Colonic mucosa (tissue), 4 donors: ENCODE measurements at regions not wholly inside any gene's neighbourhood (a gene's known extent, or its start where the extent isn't known, plus 50 kb on each side); places are given as distances from the start of the nearest gene placed in this dataset.

Experiments
- DNase-seq: peaks from one replicate; pipeline ENCODE4 v3.0.0-alpha.2; 2020
- H3K27ac ChIP-seq: fragments of 200-600 bp; one replicate; pipeline ENCODE4 v1.8.0; 2021
- H3K27me3 ChIP-seq: fragments of 200-600 bp; one replicate; pipeline ENCODE4 v1.8.0; 2021
- H3K36me3 ChIP-seq: fragments of 200-600 bp; one replicate; pipeline ENCODE4 v1.8.0; 2021
- H3K4me1 ChIP-seq: fragments of 200-600 bp; one replicate; pipeline ENCODE4 v1.8.0; 2021; ENCODE audit warnings: mild to moderate bottlenecking
- H3K4me3 ChIP-seq: fragments of 200-600 bp; one replicate; pipeline ENCODE4 v1.8.0; 2021
- H3K9ac ChIP-seq, 2 donors: one replicate each; pipeline ENCODE4 v1.7.0; 2013; ENCODE audit warnings: control low read depth in 2 of 2, low read depth in 2 of 2, low read length in 2 of 2
- H3K9me3 ChIP-seq: fragments of 200-600 bp; one replicate; pipeline ENCODE4 v1.8.0; 2021
- CTCF ChIP-seq: fragments of 200-600 bp; IDR thresholded peaks from one replicate; pipeline ENCODE4 v1.8.0; 2022; ENCODE audit warnings: antibody characterized with exemption, mild to moderate bottlenecking
- intact Hi-C: fragments of 100-400 bp; cut with DNase I; formaldehyde crosslinking; loops from one replicate; pipeline ENCODE4 v1.14.1; 2022
- donor health status: healthy.
- donor health status: DM: no; HTN: no; CAD: no.
- donor health status: DM: no; HTN: no; CAD: no.

GRCh38 chr1:30312226-30312625 is 411.2 kb downstream of the MATN1 start:
- Histone ChIP-seq H3K9me3 (no peaks in the 10 kb centered on the region), H3K4me1 (no peaks in the 10 kb centered on the region), H3K4me3 (no peak overlapping the region), H3K27me3 (no peaks in the 10 kb centered on the region), H3K9ac (no peak overlapping the region), H3K36me3 (no peaks in the 10 kb centered on the region), H3K27ac (no peak overlapping the region)
- no peak for TF ChIP-seq CTCF
- no peak for DNase-seq
- intact Hi-C loops = no loop called here

- no peak for DNase-seq
- no peaks in the 10 kb centered on the region for H3K4me1 ChIP-seq
- no peak for TF ChIP-seq CTCF
- no peak overlapping the region for H3K27ac ChIP-seq
- no peaks in the 10 kb centered on the region for H3K9me3 ChIP-seq
- no peaks in the 10 kb centered on the region for H3K27me3 ChIP-seq
- H3K4me3 ChIP-seq = no peak overlapping the region
- H3K9ac ChIP-seq = no peak overlapping the region
- H3K36me3 ChIP-seq = no peaks in the 10 kb centered on the region
- intact Hi-C loops = no loop called here
Measured at GRCh38 chr1:30311749-30312148, 411.6 kb downstream of the MATN1 start.

- Histone ChIP-seq H3K9me3 (no peaks in the 10 kb centered on the region), H3K27me3 (no peaks in the 10 kb centered on the region), H3K4me3 (no peak overlapping the region), H3K4me1 (no peaks in the 10 kb centered on the region), H3K27ac (no peak overlapping the region), H3K9ac (no peak overlapping the region), H3K36me3 (no peaks in the 10 kb centered on the region)
- TF ChIP-seq CTCF = no peak
- intact Hi-C loops = no loop called here
- no peak for DNase-seq
Measured at GRCh38 chr1:30310966-30311742, 412.2 kb downstream of the MATN1 start.

- no peak for DNase-seq
- H3K9ac ChIP-seq = no peak overlapping the region
- no peaks in the 10 kb centered on the region for H3K27me3 ChIP-seq
- no peaks in the 10 kb centered on the region for H3K9me3 ChIP-seq
- TF ChIP-seq CTCF = no peak
- H3K36me3 ChIP-seq = no peaks in the 10 kb centered on the region
- no peaks in the 10 kb centered on the region for H3K4me1 ChIP-seq
- H3K4me3 ChIP-seq = no peak overlapping the region
- H3K27ac ChIP-seq = no peak overlapping the region
- intact Hi-C loops = no loop called here
Measured at GRCh38 chr1:30307182-30307581, 416.2 kb downstream of the MATN1 start.

- Histone ChIP-seq H3K9ac (no peak overlapping the region), H3K4me3 (no peak overlapping the region), H3K27ac (no peak overlapping the region), H3K4me1 (no peaks in the 10 kb centered on the region), H3K9me3 (no peaks in the 10 kb centered on the region), H3K27me3 (no peaks in the 10 kb centered on the region), H3K36me3 (no peaks in the 10 kb centered on the region)
- intact Hi-C loops = no loop called here
- DNase-seq = peak; percentile 4
- TF ChIP-seq CTCF = no peak
Measured at GRCh38 chr1:30305519-30305918, 417.9 kb downstream of the MATN1 start.
